ENCODE measurements at regions not wholly inside any gene's neighbourhood (a gene's known extent, or its start where the extent isn't known, plus 50 kb on each side); places are given as distances from the start of the nearest gene placed in this dataset.

GRCh38 chr1:82114887-82115286, 314.2 kb downstream of the ADGRL2 start:
- TF ChIP-seq CTCF (IDR thresholded peaks at IDR 0.05) (no peak), POLR2A (IDR thresholded peaks at IDR 0.05) (no peak)

Data from uterus (tissue), 2 donors.